B cell (primary cell): ENCODE measurements at regions not wholly inside any gene's neighbourhood (a gene's known extent, or its start where the extent isn't known, plus 50 kb on each side); places are given as distances from the start of the nearest gene placed in this dataset.

ENCODE experiments used
- CTCF ChIP-seq: fragments of 200-600 bp; IDR thresholded peaks from one replicate; pipeline ENCODE4 v1.8.0; 2022; ENCODE audit warnings: antibody characterized with exemption, mild to moderate bottlenecking
- EZH2 ChIP-seq: IDR thresholded peaks from 2 replicates; pipeline ENCODE4 v1.6.1; 2012; ENCODE audit warnings: borderline replicate concordance, low read depth, mild to moderate bottlenecking, moderate library complexity, low read length; ENCODE audit not compliant: insufficient read depth, poor library complexity, severe bottlenecking

GRCh38 chr3:194073926-194074325 is 62.0 kb upstream of the HES1 start:
- no peak for TF ChIP-seq CTCF
- TF ChIP-seq EZH2: no peak
